ENCODE measurements at regions not wholly inside any gene's neighbourhood (a gene's known extent, or its start where the extent isn't known, plus 50 kb on each side); places are given as distances from the start of the nearest gene placed in this dataset.

- Histone ChIP-seq H3K36me3 (ENCODE audit: control insufficient read depth in 1 of 2, insufficient read depth in 2 of 2, low read length in 2 of 2) (no peaks in the 10 kb centered on the region), H3K27me3 (ENCODE audit: low read depth, low read length) (no peaks in the 10 kb centered on the region), H3K27ac (ENCODE audit: low read length) (no peak overlapping the region), H3K9me3 (ENCODE audit: control insufficient read depth in 1 of 2, low read length in 2 of 2) (no peaks in the 10 kb centered on the region), H3K4me1 (ENCODE audit: control insufficient read depth in 1 of 2, insufficient read depth in 2 of 2, low read length in 2 of 2) (no peaks in the 10 kb centered on the region), H3K4me3 (ENCODE audit: low read depth in 1 of 2, low read length in 2 of 2) (no peak overlapping the region)
These were observed 767.2 kb downstream of the RAB28 start for GRCh38 chr4:12716896-12717295.

GRCh38 chr4:12712648-12713339 lies 771.3 kb downstream of the RAB28 start:
- no peaks in the 10 kb centered on the region for H3K9me3 ChIP-seq (ENCODE audit: control insufficient read depth in 1 of 2, low read length in 2 of 2)
- no peaks in the 10 kb centered on the region for H3K27me3 ChIP-seq (ENCODE audit: low read depth, low read length)
- no peaks in the 10 kb centered on the region for H3K36me3 ChIP-seq (ENCODE audit: control insufficient read depth in 1 of 2, insufficient read depth in 2 of 2, low read length in 2 of 2)
- no peak overlapping the region for H3K27ac ChIP-seq (ENCODE audit: low read length)
- no peak overlapping the region for H3K4me3 ChIP-seq (ENCODE audit: low read depth in 1 of 2, low read length in 2 of 2)
- no peaks in the 10 kb centered on the region for H3K4me1 ChIP-seq (ENCODE audit: control insufficient read depth in 1 of 2, insufficient read depth in 2 of 2, low read length in 2 of 2)

- Histone ChIP-seq H3K36me3 (ENCODE audit: control insufficient read depth in 1 of 2, insufficient read depth in 2 of 2, low read length in 2 of 2) (no peaks in the 10 kb centered on the region), H3K4me1 (ENCODE audit: control insufficient read depth in 1 of 2, insufficient read depth in 2 of 2, low read length in 2 of 2) (no peaks in the 10 kb centered on the region), H3K4me3 (ENCODE audit: low read depth in 1 of 2, low read length in 2 of 2) (no peak overlapping the region), H3K27me3 (ENCODE audit: low read depth, low read length) (no peaks in the 10 kb centered on the region), H3K9me3 (ENCODE audit: control insufficient read depth in 1 of 2, low read length in 2 of 2) (no peaks in the 10 kb centered on the region), H3K27ac (ENCODE audit: low read length) (no peak overlapping the region)
These were observed 776.6 kb downstream of the RAB28 start for GRCh38 chr4:12707381-12708175.

DNA sequence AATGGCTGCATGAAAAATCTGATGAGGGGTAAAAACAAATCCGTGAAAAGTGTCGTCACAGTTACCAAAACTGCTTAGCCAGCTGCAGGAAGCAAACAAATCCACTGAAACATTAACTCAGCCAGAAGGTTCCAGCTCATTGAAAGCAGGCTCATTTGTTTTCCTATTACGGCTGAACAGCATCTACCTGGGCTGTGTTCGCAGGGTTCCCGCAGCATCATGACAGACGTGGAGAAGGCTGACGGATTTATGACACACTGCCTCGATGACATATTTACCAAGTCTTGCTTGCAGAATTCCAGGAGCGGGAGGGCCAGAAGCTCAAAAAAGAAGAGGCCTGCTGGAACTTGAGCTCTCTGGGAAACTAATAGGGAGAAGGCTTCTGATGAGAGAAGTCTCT lies 781.1 kb downstream of the RAB28 start:
- Histone ChIP-seq H3K27ac (ENCODE audit: low read length) (no peak overlapping the region), H3K4me1 (ENCODE audit: control insufficient read depth in 1 of 2, insufficient read depth in 2 of 2, low read length in 2 of 2) (no peaks in the 10 kb centered on the region), H3K27me3 (ENCODE audit: low read depth, low read length) (no peaks in the 10 kb centered on the region), H3K36me3 (ENCODE audit: control insufficient read depth in 1 of 2, insufficient read depth in 2 of 2, low read length in 2 of 2) (no peaks in the 10 kb centered on the region), H3K4me3 (ENCODE audit: low read depth in 1 of 2, low read length in 2 of 2) (no peak overlapping the region), H3K9me3 (ENCODE audit: control insufficient read depth in 1 of 2, low read length in 2 of 2) (no peaks in the 10 kb centered on the region)

DNA sequence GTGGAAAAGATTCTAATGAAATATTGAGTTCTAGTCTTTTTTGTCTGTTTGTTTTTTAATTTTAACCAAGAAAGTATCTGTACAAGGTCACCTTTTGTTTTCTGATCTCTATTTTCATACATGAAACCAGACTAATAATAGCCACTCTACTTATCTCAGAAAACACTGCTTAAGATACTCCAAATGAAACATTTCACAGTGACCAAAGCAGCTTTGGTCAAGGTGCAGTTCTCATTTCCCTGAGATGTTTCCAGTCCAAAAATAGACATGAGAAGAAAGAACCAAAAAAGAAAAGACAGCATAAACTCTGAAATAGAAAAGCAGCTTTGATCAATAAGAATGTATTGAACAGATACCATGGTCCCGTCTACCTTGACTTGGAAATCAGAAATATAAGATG lies 782.8 kb downstream of the RAB28 start:
- Histone ChIP-seq H3K27ac (ENCODE audit: low read length) (no peak overlapping the region), H3K4me1 (ENCODE audit: control insufficient read depth in 1 of 2, insufficient read depth in 2 of 2, low read length in 2 of 2) (no peaks in the 10 kb centered on the region), H3K27me3 (ENCODE audit: low read depth, low read length) (no peaks in the 10 kb centered on the region), H3K4me3 (ENCODE audit: low read depth in 1 of 2, low read length in 2 of 2) (no peak overlapping the region), H3K36me3 (ENCODE audit: control insufficient read depth in 1 of 2, insufficient read depth in 2 of 2, low read length in 2 of 2) (no peaks in the 10 kb centered on the region), H3K9me3 (ENCODE audit: control insufficient read depth in 1 of 2, low read length in 2 of 2) (no peaks in the 10 kb centered on the region)

- no peaks in the 10 kb centered on the region for H3K36me3 ChIP-seq (ENCODE audit: control insufficient read depth in 1 of 2, insufficient read depth in 2 of 2, low read length in 2 of 2)
- no peaks in the 10 kb centered on the region for H3K9me3 ChIP-seq (ENCODE audit: control insufficient read depth in 1 of 2, low read length in 2 of 2)
- no peak overlapping the region for H3K27ac ChIP-seq (ENCODE audit: low read length)
- H3K4me3 ChIP-seq (ENCODE audit: low read depth in 1 of 2, low read length in 2 of 2): no peak overlapping the region
- no peaks in the 10 kb centered on the region for H3K27me3 ChIP-seq (ENCODE audit: low read depth, low read length)
- H3K4me1 ChIP-seq (ENCODE audit: control insufficient read depth in 1 of 2, insufficient read depth in 2 of 2, low read length in 2 of 2): no peaks in the 10 kb centered on the region
These were observed 786.2 kb downstream of the RAB28 start for GRCh38 chr4:12697970-12698369.

GRCh38 chr4:12692815-12693214 lies 791.3 kb downstream of the RAB28 start:
- Histone ChIP-seq H3K4me3 (ENCODE audit: low read depth in 1 of 2, low read length in 2 of 2) (no peak overlapping the region), H3K27ac (ENCODE audit: low read length) (no peak overlapping the region), H3K9me3 (ENCODE audit: control insufficient read depth in 1 of 2, low read length in 2 of 2) (no peaks in the 10 kb centered on the region), H3K27me3 (ENCODE audit: low read depth, low read length) (no peaks in the 10 kb centered on the region), H3K4me1 (ENCODE audit: control insufficient read depth in 1 of 2, insufficient read depth in 2 of 2, low read length in 2 of 2) (no peaks in the 10 kb centered on the region), H3K36me3 (ENCODE audit: control insufficient read depth in 1 of 2, insufficient read depth in 2 of 2, low read length in 2 of 2) (no peaks in the 10 kb centered on the region)

- no peak overlapping the region for H3K4me3 ChIP-seq (ENCODE audit: low read depth in 1 of 2, low read length in 2 of 2)
- no peaks in the 10 kb centered on the region for H3K9me3 ChIP-seq (ENCODE audit: control insufficient read depth in 1 of 2, low read length in 2 of 2)
These were observed 793.0 kb downstream of the RAB28 start for GRCh38 chr4:12691168-12691567.

GRCh38 chr4:12689457-12689856 lies 794.7 kb downstream of the RAB28 start:
- no peaks in the 10 kb centered on the region for H3K9me3 ChIP-seq (ENCODE audit: control insufficient read depth in 1 of 2, low read length in 2 of 2)

More at GRCh38 chr4:12691168-12691567, 793.0 kb downstream of the RAB28 start:
- no peaks in the 10 kb centered on the region for H3K27me3 ChIP-seq (ENCODE audit: low read depth, low read length)
- no peaks in the 10 kb centered on the region for H3K36me3 ChIP-seq (ENCODE audit: control insufficient read depth in 1 of 2, insufficient read depth in 2 of 2, low read length in 2 of 2)
- H3K4me1 ChIP-seq (ENCODE audit: control insufficient read depth in 1 of 2, insufficient read depth in 2 of 2, low read length in 2 of 2): no peaks in the 10 kb centered on the region
- H3K27ac ChIP-seq (ENCODE audit: low read length): no peak overlapping the region

GRCh38 chr4:12679217-12679616 lies 804.9 kb downstream of the RAB28 start:
- Histone ChIP-seq H3K27me3 (ENCODE audit: low read depth, low read length) (no peaks in the 10 kb centered on the region), H3K27ac (ENCODE audit: low read length) (no peak overlapping the region), H3K4me1 (ENCODE audit: control insufficient read depth in 1 of 2, insufficient read depth in 2 of 2, low read length in 2 of 2) (no peaks in the 10 kb centered on the region), H3K36me3 (ENCODE audit: control insufficient read depth in 1 of 2, insufficient read depth in 2 of 2, low read length in 2 of 2) (no peaks in the 10 kb centered on the region), H3K4me3 (ENCODE audit: low read depth in 1 of 2, low read length in 2 of 2) (no peak overlapping the region), H3K9me3 (ENCODE audit: control insufficient read depth in 1 of 2, low read length in 2 of 2) (peaks cover 0 to 7% of the 10 kb centered on the region in 2 donors)

More at GRCh38 chr4:12689457-12689856, 794.7 kb downstream of the RAB28 start:
- no peaks in the 10 kb centered on the region for H3K36me3 ChIP-seq (ENCODE audit: control insufficient read depth in 1 of 2, insufficient read depth in 2 of 2, low read length in 2 of 2)
- no peak overlapping the region for H3K27ac ChIP-seq (ENCODE audit: low read length)
- no peaks in the 10 kb centered on the region for H3K27me3 ChIP-seq (ENCODE audit: low read depth, low read length)
- no peak overlapping the region for H3K4me3 ChIP-seq (ENCODE audit: low read depth in 1 of 2, low read length in 2 of 2)
- no peaks in the 10 kb centered on the region for H3K4me1 ChIP-seq (ENCODE audit: control insufficient read depth in 1 of 2, insufficient read depth in 2 of 2, low read length in 2 of 2)

DNA sequence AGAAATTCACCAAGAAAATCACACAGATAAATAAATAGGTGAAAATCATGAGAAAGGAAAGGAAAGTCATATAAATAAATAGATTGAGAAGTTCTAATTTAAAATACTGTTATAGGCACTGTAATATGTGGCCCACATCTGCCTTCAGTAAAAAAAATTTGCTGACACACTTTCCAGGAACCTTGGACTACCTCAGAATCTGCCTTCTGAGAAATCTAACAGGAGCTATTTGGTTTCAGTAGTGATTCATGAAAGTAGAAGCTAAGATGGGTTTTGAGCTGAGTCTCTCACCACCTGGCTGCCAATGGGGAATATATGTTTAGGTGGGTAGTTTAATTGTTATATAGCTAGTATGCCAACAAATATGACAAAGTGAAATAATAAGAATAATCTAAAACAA lies 810.0 kb downstream of the RAB28 start:
- Histone ChIP-seq H3K4me3 (ENCODE audit: low read depth in 1 of 2, low read length in 2 of 2) (no peak overlapping the region), H3K27ac (ENCODE audit: low read length) (no peak overlapping the region), H3K27me3 (ENCODE audit: low read depth, low read length) (no peaks in the 10 kb centered on the region), H3K4me1 (ENCODE audit: control insufficient read depth in 1 of 2, insufficient read depth in 2 of 2, low read length in 2 of 2) (no peaks in the 10 kb centered on the region), H3K9me3 (ENCODE audit: control insufficient read depth in 1 of 2, low read length in 2 of 2) (peaks cover 4 to 19% of the 10 kb centered on the region in 2 donors), H3K36me3 (ENCODE audit: control insufficient read depth in 1 of 2, insufficient read depth in 2 of 2, low read length in 2 of 2) (no peaks in the 10 kb centered on the region)
